ENCODE measurements at regions not wholly inside any gene's neighbourhood (a gene's known extent, or its start where the extent isn't known, plus 50 kb on each side); places are given as distances from the start of the nearest gene placed in this dataset.

- TF ChIP-seq CTCF (IDR thresholded peaks at IDR 0.05; ENCODE audit: low read length) = no peak
- TF ChIP-seq EZH2 (optimal IDR thresholded peaks at IDR 0.05; ENCODE audit: low read depth, low read length) = no peak
Measured at GRCh38 chr12:97305651-97306050, 157.0 kb upstream of the RMST start.

Measured in MM.1S (cell line).